ENCODE measurements at regions not wholly inside any gene's neighbourhood (a gene's known extent, or its start where the extent isn't known, plus 50 kb on each side); places are given as distances from the start of the nearest gene placed in this dataset.
"Not testable (repeated sequence)": the region's sequence is repeated elsewhere in the genome, so short reads cannot be mapped to it uniquely, and the experiment has no call there.

- H3K27me3 ChIP-seq (ENCODE audit: control insufficient read depth, insufficient read depth, low read length); ATAC-seq; intact Hi-C loops (cut with micrococcal nuclease); H3K4me3 Mint-ChIP-seq; H3K36me3 Mint-ChIP-seq; H3K36me3 ChIP-seq (ENCODE audit: control insufficient read depth, insufficient read depth, low read length); DNase-seq; H3K27me3 Mint-ChIP-seq (ENCODE audit: low read depth in 2 of 2); H3K9me3 Mint-ChIP-seq; H3K9me3 ChIP-seq (ENCODE audit: control insufficient read depth, insufficient read depth, low read length); H3K27ac Mint-ChIP-seq; H3K4me1 Mint-ChIP-seq; H3K4me1 ChIP-seq (ENCODE audit: control insufficient read depth, insufficient read depth, low read length); H3K4me3 ChIP-seq (ENCODE audit: low read length); H3K27ac ChIP-seq (ENCODE audit: low read length): not testable (repeated sequence)
- no CpG with 5 or more reads among the region's 16 CpGs for WGBS (ENCODE audit: insufficient coverage)
Observed at GRCh38 chr9:41741897-41742296, 387.3 kb downstream of the CNTNAP3B start.

- H3K27ac Mint-ChIP-seq; H3K27me3 Mint-ChIP-seq (ENCODE audit: low read depth in 2 of 2); H3K4me3 Mint-ChIP-seq; H3K9me3 ChIP-seq (ENCODE audit: control insufficient read depth, insufficient read depth, low read length); H3K27ac ChIP-seq (ENCODE audit: low read length); H3K4me1 Mint-ChIP-seq; H3K36me3 ChIP-seq (ENCODE audit: control insufficient read depth, insufficient read depth, low read length); H3K27me3 ChIP-seq (ENCODE audit: control insufficient read depth, insufficient read depth, low read length); H3K36me3 Mint-ChIP-seq; intact Hi-C loops (cut with micrococcal nuclease); H3K4me1 ChIP-seq (ENCODE audit: control insufficient read depth, insufficient read depth, low read length); ATAC-seq; H3K4me3 ChIP-seq (ENCODE audit: low read length); DNase-seq; H3K9me3 Mint-ChIP-seq: not testable (repeated sequence)
- 17% methylated on average over 1 of the region's 5 CpGs for WGBS (ENCODE audit: insufficient coverage)
Observed at GRCh38 chr9:41741173-41741572, 388.1 kb downstream of the CNTNAP3B start.

- H3K27me3 Mint-ChIP-seq (ENCODE audit: low read depth in 2 of 2); H3K9me3 ChIP-seq (ENCODE audit: control insufficient read depth, insufficient read depth, low read length); H3K27ac ChIP-seq (ENCODE audit: low read length); H3K9me3 Mint-ChIP-seq; H3K27me3 ChIP-seq (ENCODE audit: control insufficient read depth, insufficient read depth, low read length); H3K4me3 ChIP-seq (ENCODE audit: low read length); H3K4me3 Mint-ChIP-seq; H3K4me1 Mint-ChIP-seq; intact Hi-C loops (cut with micrococcal nuclease); H3K27ac Mint-ChIP-seq; H3K4me1 ChIP-seq (ENCODE audit: control insufficient read depth, insufficient read depth, low read length); ATAC-seq; H3K36me3 ChIP-seq (ENCODE audit: control insufficient read depth, insufficient read depth, low read length); H3K36me3 Mint-ChIP-seq; DNase-seq: not testable (repeated sequence)
- whole genome bisulfite sequencing (ENCODE audit: insufficient coverage) = 86% methylated on average over 5 of the region's 5 CpGs
Observed at GRCh38 chr9:41738681-41739080, 390.5 kb downstream of the CNTNAP3B start.

- H3K27ac Mint-ChIP-seq; H3K9me3 ChIP-seq (ENCODE audit: control insufficient read depth, insufficient read depth, low read length); intact Hi-C loops (cut with micrococcal nuclease); H3K4me3 ChIP-seq (ENCODE audit: low read length); DNase-seq; H3K27ac ChIP-seq (ENCODE audit: low read length); H3K4me1 ChIP-seq (ENCODE audit: control insufficient read depth, insufficient read depth, low read length); H3K9me3 Mint-ChIP-seq; H3K27me3 Mint-ChIP-seq (ENCODE audit: low read depth in 2 of 2); ATAC-seq; H3K4me1 Mint-ChIP-seq; H3K36me3 ChIP-seq (ENCODE audit: control insufficient read depth, insufficient read depth, low read length); H3K4me3 Mint-ChIP-seq; H3K27me3 ChIP-seq (ENCODE audit: control insufficient read depth, insufficient read depth, low read length); H3K36me3 Mint-ChIP-seq: not testable (repeated sequence)
- WGBS (ENCODE audit: insufficient coverage) = 100% methylated on average over 3 of the region's 13 CpGs
Observed at GRCh38 chr9:41699190-41699589, 430.0 kb downstream of the CNTNAP3B start.

GRCh38 chr9:41697080-41697479, 432.1 kb downstream of the CNTNAP3B start:
- ATAC-seq; H3K27ac ChIP-seq (ENCODE audit: low read length); H3K4me3 Mint-ChIP-seq; H3K36me3 ChIP-seq (ENCODE audit: control insufficient read depth, insufficient read depth, low read length); H3K36me3 Mint-ChIP-seq; H3K9me3 Mint-ChIP-seq; intact Hi-C loops (cut with micrococcal nuclease); H3K4me1 ChIP-seq (ENCODE audit: control insufficient read depth, insufficient read depth, low read length); H3K4me3 ChIP-seq (ENCODE audit: low read length); H3K27me3 ChIP-seq (ENCODE audit: control insufficient read depth, insufficient read depth, low read length); DNase-seq; H3K27ac Mint-ChIP-seq; H3K9me3 ChIP-seq (ENCODE audit: control insufficient read depth, insufficient read depth, low read length); H3K27me3 Mint-ChIP-seq (ENCODE audit: low read depth in 2 of 2); H3K4me1 Mint-ChIP-seq: not testable (repeated sequence)
- 23% methylated on average over 1 of the region's 4 CpGs for WGBS (ENCODE audit: insufficient coverage)

GRCh38 chr9:41679312-41679711, 449.9 kb downstream of the CNTNAP3B start:
- intact Hi-C loops (cut with micrococcal nuclease); H3K36me3 Mint-ChIP-seq; H3K36me3 ChIP-seq (ENCODE audit: control insufficient read depth, insufficient read depth, low read length); H3K27ac Mint-ChIP-seq; H3K4me1 ChIP-seq (ENCODE audit: control insufficient read depth, insufficient read depth, low read length); H3K27me3 Mint-ChIP-seq (ENCODE audit: low read depth in 2 of 2); H3K4me1 Mint-ChIP-seq; H3K9me3 ChIP-seq (ENCODE audit: control insufficient read depth, insufficient read depth, low read length); DNase-seq; H3K4me3 ChIP-seq (ENCODE audit: low read length); H3K27me3 ChIP-seq (ENCODE audit: control insufficient read depth, insufficient read depth, low read length); ATAC-seq; H3K9me3 Mint-ChIP-seq; H3K27ac ChIP-seq (ENCODE audit: low read length); H3K4me3 Mint-ChIP-seq: not testable (repeated sequence)
- WGBS (ENCODE audit: insufficient coverage) = 23% methylated on average over 11 of the region's 23 CpGs

- H3K27ac ChIP-seq (ENCODE audit: low read length); H3K9me3 ChIP-seq (ENCODE audit: control insufficient read depth, insufficient read depth, low read length); H3K36me3 Mint-ChIP-seq; H3K4me1 ChIP-seq (ENCODE audit: control insufficient read depth, insufficient read depth, low read length); H3K36me3 ChIP-seq (ENCODE audit: control insufficient read depth, insufficient read depth, low read length); H3K9me3 Mint-ChIP-seq; intact Hi-C loops (cut with micrococcal nuclease); ATAC-seq; H3K4me3 ChIP-seq (ENCODE audit: low read length); H3K27me3 Mint-ChIP-seq (ENCODE audit: low read depth in 2 of 2); H3K27ac Mint-ChIP-seq; H3K4me1 Mint-ChIP-seq; H3K4me3 Mint-ChIP-seq; DNase-seq; H3K27me3 ChIP-seq (ENCODE audit: control insufficient read depth, insufficient read depth, low read length): not testable (repeated sequence)
- whole genome bisulfite sequencing (ENCODE audit: insufficient coverage) = 18% methylated on average over 10 of the region's 29 CpGs
Observed at GRCh38 chr9:41663497-41664036, 465.7 kb downstream of the CNTNAP3B start.

GRCh38 chr9:41658706-41659105, 469.6 kb upstream of the ZNG1F start:
- intact Hi-C loops (cut with micrococcal nuclease); H3K27ac ChIP-seq (ENCODE audit: low read length); H3K36me3 Mint-ChIP-seq; H3K27me3 ChIP-seq (ENCODE audit: control insufficient read depth, insufficient read depth, low read length); H3K9me3 ChIP-seq (ENCODE audit: control insufficient read depth, insufficient read depth, low read length); H3K4me3 ChIP-seq (ENCODE audit: low read length); H3K27ac Mint-ChIP-seq; H3K36me3 ChIP-seq (ENCODE audit: control insufficient read depth, insufficient read depth, low read length); H3K4me3 Mint-ChIP-seq; DNase-seq; ATAC-seq; H3K9me3 Mint-ChIP-seq; H3K4me1 ChIP-seq (ENCODE audit: control insufficient read depth, insufficient read depth, low read length): not testable (repeated sequence)
- WGBS (ENCODE audit: insufficient coverage) = 65% methylated on average over 4 of the region's 10 CpGs
- Mint-ChIP-seq H3K4me1 (peaks cover 10 to 14% of the 10 kb centered on the region in 2 donors), H3K27me3 (ENCODE audit: low read depth in 2 of 2) (peaks cover 0 to 20% of the 10 kb centered on the region in 2 donors)
